ENCODE measurements at regions not wholly inside any gene's neighbourhood (a gene's known extent, or its start where the extent isn't known, plus 50 kb on each side); places are given as distances from the start of the nearest gene placed in this dataset.
"Not testable (repeated sequence)": the region's sequence is repeated elsewhere in the genome, so short reads cannot be mapped to it uniquely, and the experiment has no call there.

DNA sequence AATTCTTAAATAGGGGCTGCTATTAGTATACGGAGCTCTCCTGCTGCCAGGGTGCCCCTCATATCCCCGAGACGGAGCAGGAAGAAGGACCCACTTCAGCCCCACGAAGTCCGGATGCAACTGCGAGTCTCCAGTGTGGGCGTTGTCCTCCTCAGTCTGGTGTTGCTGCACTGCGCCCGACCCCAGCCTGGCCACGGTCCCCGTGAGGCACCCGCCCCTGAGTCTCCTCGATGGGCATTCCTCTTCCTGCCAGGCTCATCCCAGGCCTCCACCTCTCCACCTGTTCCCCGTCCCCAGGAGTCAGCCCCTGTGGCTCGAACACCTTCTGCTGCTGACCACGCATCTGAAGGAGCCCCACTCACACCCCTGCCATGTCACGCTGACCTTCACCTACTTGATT is 68.1 kb upstream of the SFSWAP start:
- no peak for DNase-seq

DNA sequence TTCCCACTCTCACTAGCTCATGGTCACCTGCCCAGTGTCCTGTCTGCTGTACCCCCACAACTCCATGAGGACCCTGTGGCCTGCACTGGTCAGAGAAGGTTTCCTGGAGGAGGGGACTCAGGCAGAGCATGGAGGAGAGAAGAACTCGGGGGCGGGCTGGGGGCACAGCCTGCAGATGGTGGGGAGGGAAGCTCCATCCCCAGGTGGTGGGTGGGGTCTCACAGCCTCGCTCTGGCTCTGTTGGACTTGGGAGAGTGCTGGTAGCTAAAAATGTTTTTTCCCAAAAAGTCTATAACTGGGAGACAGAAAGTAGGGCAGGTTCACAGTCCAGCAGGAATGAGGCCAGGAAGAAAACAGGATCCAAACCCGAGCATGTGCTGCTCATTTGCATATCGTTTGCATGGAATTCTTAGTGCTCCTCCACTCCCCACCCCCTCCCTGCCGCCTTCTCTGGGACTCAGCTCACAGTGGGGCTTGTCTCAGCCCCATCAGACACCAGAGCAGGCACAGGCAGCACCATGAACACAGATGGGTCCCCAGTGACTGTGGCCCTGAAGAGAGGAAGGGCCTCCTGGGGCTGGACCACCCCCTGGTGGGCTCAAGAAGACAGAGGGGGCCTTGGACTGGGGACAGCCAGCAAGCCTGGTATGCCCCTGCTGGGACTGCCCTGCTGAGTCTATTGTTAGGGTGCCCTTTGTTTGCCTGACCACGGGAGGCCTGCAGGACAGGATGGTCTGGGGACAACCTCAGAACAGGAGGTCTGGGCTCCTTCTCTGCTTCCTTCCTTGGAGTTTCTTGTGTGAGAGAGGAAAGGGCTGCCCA is 67.0 kb upstream of the SFSWAP start:
- DNase-seq: no peak

DNA sequence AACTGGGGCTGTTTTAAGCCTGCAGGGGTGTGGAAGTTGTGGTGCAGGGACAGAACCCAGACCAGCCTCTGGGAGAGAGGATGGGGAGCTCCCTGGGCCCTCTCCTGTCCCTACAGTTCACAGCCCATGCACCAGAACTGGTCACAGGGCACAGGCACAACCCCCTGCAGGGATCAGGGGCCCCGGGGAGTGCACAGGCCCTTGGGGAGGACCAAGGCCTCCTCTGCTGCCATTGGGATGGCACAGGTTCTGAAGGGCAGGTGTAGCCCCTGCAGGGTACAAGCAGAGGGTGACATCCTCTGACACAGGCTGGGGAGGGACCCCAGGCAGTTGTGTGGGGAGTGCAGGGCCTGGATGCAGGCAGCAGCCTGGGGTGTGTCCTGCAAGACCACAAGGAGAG is 66.4 kb upstream of the SFSWAP start:
- no peak for DNase-seq

DNA sequence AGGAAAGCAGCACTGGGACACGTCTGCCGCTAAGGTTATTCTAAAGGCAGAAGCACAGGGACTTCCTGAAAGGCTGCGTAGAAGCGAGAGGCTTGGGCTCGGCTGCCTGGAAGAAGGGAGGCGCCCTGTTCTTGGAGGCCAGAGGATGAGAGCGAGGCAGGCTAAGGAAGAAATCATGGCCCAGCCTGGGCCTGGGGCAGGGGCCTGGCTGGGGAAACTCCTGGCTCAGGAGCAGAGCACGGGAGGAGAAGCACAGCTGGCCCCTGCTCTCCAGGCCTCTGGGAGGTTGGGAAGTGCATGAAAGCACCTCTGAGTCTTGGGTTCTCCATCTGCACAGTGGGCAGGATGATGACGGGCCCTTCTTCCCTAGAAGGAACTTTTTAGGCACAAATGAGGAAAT is 66.0 kb upstream of the SFSWAP start:
- DNase-seq: not testable (repeated sequence)

DNA sequence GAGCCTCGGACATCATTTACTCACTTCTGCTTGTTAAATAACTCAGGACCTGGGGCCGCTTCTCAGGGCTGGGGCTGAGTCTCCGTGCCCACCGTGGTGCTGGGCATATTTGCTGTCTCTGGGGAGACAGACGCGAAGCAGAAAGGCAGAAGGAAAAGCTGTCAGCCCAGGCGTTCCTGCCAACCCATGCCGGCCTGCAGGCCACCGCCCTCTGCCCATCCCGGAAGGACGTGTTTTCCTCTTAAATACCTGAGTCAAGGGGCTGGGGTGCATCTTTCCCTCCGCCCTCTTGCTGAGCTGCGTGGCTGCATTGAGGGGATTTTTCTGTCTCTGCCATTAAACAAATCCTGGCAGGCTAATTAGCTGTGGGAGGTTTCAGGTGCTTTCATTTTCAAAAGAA is 65.3 kb upstream of the SFSWAP start:
- DNase-seq: not testable (repeated sequence)

DNA sequence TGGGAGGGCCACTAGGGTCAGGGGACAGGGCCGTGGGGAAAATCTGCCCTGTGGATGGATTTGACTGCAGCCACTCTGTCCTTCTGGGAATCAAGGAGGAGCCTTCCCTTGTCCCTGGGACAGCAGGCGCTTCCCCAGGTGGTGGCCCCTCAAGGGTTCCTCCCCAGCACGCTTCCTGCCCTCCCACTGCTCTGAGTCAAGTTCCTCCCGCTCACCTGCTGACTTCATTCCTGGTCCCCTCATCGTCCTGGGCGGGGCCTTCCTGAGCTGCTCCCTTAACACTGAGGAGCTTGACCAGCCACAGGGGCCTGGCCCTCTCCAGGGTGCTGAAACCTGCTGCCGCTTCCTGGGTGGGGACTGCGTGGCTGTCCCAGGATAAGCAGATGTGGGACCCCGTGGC is 64.4 kb upstream of the SFSWAP start:
- DNase-seq: not testable (repeated sequence)

DNA sequence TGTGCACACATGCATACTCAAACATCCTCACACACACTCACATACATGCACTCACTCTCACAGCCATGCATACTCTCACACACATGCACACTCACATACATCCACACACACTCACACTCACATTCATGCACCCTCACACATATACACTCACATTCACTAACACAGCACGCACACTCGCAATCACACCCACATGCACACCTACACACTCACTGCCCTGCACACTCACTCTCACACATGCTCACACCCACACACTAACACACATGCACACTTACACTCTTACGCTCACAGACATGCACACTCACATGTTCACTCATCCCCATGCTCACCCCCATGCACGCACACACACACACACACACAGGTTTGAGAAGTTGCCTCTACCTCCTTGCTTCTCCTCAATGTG is 63.2 kb upstream of the SFSWAP start:
- no peak for DNase-seq

DNA sequence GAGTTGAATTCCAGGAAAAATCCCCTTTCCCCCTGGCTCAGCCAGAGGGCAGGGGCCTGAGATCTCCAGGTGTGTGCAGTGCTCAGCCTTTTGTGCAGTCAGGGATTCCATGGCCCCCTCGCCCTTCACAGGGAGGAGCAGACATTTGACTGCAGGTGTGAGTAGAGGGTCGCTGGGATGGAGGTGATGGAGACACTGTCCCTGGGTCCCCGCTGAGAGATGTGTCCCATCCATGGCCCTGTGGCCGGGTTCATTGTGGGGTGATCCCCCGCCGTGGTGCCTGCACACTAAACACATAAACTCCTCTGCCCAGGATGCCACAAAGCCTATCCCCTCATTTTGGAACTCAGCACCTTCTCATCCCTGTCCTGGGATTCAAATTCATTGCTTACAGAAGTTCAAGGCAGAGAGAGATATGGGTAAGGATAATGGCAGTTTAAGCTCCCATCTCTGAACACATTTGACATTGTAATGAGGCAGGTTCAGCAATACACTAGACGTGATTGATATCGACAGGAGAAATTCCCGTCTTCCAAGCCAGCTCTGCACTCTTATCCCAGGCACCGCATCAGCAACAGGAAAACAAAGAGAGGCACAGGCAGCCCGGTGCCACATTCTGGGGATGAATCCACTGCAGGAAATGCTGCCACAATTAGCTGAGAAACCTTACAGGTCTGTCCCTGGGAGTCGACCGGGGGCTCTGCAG is 55.3 kb upstream of the SFSWAP start:
- not testable (repeated sequence) for DNase-seq

DNA sequence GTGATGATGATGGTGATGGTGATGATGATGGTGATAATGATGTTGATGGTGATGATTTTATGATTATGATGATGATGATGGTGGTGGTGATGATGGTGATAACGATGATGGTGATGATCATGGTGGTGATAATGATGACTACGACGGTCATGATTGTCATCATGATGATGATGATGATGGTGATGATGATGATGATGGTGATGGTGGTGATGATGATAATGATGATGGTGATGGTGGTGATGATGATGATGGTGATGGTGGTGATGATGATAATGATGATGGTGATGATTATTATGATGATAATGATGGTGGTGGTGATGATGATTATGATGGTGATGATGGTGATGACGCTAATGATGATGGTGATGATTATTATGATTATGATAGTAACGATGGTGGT is 54.1 kb upstream of the SFSWAP start:
- not testable (repeated sequence) for DNase-seq

DNA sequence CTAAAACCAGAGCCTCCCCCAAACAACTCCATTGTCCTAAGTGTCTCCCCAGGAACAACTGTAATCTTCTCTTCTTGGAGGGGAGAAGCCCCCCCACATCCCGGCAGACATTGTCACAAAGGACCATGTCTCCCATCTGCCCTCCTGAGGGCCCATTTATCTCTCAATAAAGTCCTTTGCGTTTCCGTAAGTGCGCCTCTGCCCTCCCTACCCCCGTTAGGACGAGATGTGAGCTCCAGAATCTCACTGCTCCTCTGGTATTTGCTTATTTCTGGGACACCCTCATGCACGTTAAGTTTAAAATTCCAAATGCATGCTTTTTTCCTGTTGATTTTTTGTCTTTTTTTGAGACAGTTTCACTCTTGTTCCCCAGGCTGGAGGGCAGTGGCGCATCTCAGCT is 52.3 kb upstream of the SFSWAP start:
- DNase-seq: not testable (repeated sequence)

DNA sequence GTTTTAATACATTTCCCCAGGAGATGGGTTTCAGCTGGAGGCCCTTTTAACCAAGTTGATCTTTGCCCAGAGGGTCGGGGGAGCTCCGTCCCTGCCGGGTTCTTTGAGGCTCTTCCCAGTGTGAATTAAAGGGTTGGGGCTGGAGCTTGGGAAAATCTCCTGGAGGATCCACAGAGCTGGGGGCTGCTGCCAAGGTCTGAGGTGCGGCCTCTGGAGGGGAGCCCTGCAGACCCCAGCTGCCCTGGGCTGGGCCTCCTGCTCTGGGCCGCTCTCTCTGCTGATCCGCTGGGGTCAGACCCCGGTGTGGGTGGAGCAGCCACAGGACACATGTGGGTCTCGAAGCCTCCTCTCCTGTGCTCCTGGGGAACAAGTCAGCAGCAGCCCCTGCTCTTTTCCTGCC is 51.4 kb upstream of the SFSWAP start:
- not testable (repeated sequence) for DNase-seq

DNA sequence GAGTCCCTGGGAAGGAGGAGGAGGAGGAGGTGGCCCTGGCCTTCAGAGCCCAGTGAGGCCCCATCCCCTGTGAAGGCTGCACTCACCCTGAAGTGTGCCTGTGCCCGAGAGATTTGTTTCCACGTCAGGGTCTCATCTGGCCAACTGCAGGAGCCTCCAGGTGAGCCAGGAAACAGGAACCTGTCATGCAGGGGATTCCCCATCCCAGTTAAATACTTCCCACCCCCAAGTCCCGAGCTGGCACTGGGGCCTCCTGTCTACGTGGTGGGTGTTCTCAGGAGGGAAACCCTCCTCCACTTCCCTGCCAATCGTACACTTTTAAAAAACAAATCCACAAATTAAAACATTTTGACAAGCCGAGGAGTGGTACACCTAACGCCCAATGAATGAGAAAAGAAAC is 50.9 kb upstream of the SFSWAP start:
- DNase-seq: not testable (repeated sequence)

DNA sequence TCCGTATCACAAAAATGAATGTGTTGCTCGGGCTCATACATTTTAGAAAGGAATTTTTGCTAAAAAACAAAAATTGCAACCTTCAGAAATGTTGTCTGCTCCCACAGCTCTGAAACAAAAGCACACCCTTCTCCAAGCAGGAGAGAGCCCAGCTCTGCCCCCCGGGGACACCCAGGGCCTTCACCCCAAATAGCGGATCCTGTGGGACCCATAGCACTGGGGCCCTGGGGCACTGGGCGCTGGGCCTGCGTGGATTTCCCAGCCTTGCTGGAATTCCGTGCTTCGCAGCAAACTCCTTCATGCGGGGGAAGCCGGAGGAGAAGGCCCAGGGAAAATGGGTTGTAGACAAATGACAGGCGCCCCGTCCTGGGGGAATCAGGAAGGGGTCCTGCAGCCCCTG is 50.5 kb upstream of the SFSWAP start:
- not testable (repeated sequence) for DNase-seq
